GM18907 (cell line): ENCODE measurements at regions not wholly inside any gene's neighbourhood (a gene's known extent, or its start where the extent isn't known, plus 50 kb on each side); places are given as distances from the start of the nearest gene placed in this dataset.

Experiments used
- ATAC-seq: cut with Tn5 transposase; IDR thresholded peaks from one replicate; pipeline ENCODE4 v1.9.1; 2021; ENCODE audit warnings: mild to moderate bottlenecking, moderate library complexity; ENCODE audit not compliant: unreplicated experiment

DNA sequence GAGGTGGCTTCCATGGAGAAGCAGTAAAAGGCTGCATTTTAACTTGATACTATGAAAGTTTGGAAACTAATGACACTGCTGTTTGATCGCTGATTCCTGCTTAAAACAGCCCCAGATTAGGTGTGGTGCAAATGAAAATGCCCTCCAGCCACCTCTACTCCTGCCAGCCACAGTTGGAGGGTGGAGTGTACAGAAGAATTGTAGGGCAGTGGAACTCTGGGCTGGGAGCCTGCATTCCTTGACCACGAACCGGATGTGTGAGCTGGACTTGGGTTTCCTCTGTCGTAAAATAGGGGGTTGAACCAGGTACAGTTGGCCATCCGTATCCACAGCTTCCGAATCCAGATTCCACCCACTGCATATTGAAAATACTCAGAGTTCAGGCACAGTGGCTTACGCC is 84.6 kb upstream of the RFX8 start:
- ATAC-seq = no peak

DNA sequence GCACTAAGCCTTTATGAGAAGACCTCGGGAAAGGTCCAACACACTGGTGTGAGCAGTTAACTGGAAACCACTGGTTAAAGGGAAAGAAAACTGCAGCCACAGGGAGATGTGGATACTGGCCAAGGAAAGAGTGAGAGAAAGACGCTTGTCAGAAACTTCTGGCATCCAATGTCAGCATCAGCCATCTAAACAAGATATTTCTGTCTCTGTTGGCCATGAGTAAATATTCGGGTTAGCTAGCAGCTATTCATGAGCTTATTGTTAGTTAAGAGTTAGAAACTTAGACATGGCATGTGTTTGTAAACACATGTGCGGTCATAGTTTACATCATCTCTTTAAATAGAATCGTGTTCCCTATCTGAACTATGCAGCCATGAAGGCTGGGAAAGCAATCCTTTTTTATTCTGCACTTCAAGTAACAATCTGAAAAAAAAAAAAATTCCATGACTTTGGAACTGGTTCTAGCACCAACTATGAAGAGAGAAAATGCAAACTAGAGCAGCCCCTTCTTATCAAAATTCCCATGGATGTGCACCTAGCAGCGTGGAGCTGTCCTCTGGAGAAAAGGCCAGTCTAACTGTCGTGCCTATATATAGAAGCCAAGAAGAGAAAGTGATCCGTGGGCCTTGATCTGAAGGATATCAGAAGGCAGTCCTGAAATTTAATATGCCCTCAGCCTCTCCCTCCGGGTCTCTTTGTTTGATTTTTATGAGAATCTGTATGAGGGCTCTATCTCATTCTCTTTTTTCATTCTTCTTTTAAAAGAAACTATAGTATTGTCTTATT is 84.0 kb upstream of the RFX8 start:
- ATAC-seq = no peak

DNA sequence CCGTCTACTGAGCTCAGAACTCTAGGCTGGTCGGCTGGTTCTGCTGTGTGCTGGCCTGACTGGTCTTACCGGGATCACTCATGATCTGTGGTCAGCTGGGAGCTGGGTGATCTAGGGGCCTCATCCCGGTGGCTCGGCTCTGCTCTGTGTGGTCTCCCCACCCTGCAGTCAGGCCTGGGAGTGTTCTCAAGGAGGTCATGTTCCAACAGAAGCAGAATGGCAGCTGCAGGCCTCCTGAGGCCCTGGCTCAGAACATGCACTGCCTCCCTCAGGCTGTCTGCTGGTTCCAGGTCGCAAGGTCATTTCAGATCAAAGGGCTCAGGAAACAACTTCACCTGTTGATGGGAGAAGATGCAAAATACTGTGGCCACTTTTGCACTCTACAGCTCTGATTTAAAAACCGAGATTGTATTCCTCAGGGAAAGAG is 81.1 kb upstream of the RFX8 start:
- no peak for ATAC-seq

DNA sequence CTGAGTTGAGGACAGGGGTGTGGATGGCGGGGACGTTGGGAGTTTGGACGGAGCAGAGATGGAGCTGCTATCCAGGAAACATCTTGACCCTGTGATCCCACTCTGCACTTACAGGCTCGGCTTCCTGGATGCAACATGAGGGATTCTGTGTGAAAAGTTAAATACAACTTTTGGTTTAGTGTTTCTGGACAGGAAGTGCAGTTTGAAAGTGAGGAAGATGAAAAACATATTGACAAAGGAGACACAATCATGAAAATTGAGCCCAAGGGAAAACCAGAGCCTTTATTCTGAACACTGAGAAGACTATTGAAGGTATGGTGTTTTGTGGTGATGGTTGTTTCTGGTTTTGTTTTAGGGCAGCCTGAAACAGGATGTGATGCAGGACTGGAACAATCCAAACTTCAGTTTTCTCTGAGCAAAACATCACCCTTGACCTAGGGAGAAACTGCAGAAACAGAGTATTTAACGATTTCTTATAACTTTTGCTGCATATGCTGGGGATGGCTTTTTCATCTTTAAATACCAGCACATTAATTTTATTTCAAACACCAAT is 76.5 kb upstream of the RFX8 start:
- no peak for ATAC-seq

DNA sequence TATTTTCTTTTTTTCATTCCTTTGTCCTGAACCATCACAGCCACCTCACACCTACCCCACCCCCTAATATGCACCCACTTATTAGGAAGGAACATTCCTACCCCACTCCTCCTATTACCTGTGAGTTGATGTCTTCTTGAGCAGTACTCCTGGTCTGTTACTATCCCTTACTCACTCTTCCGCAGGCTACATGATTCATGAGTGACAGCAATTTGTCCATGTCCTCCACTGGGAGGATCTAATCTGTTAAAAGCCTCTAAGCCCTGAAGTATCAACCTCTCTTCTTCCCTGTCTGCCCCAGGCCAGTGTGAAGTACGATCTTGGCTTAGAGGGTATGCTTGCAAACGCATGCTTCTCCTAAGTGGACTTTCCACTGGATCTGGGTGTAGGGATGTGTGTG is 75.6 kb upstream of the RFX8 start:
- no peak for ATAC-seq

DNA sequence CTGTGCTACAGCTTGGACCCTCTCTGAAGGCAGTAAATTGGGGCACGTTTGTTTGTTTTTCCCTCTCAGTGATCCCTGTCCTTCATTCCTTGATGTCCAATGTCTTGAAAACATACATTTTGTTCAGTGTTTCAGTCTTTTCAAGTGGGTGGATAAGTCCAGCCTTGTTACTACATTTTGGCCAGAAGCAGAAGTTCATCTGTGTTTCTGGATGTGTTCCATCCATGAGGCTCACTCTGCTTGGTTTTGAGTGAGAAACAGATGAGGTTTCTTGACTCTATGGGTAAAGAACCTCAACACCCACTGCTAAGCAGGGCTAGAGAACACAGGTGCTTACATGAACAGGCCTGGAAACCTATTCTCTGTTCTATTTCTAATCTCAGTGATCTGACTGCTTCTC is 74.5 kb upstream of the RFX8 start:
- ATAC-seq = no peak

DNA sequence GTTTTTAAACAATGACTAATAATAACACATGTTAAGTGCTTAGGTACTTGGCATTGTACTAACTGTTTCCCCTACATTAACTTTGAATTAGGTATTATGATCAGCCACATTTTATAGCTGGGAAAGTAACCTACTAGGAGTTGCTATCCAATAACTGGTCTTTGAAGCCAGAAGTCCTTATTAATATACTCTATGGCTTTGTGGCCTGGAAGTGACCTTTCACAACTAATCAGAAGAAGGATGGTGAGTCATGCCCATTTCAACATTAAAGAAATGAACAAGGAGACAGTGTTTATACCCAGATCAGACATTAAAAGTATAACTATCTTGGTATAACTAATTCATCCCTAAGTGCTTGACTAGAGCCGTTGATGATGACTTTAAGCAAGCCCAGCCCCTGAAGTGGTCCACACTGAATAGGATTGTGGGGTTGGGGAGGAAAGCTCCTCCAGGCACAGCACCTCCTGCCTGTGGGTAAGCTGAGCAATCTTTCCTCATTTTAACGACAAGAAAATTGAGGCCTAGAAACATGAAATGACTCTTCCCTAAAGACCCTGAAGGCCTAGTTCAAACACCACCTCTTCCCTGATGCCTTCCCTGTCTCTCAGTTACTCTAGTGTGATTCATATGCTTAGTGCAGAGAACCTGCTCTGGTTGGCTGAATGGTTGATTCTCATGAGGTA is 71.6 kb upstream of the RFX8 start:
- ATAC-seq = no peak

DNA sequence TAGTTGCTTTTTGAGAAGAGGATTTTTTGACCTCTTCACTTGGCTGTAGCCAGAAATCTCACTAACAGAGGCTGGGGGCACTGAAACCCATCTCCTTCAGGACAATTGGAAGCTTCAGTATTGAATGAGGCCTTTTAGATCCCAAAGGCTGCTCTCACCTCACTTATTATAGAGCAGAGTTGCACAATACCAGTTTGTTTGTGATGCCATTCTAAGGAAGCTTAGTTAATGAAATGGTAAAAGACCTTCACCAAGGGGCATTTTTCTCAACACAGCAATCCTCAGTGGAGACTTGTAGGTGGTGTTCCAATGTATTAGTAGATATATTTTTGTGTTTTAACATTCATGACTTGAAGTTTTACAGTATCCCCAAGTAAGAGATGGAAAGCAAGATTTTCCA is 71.0 kb upstream of the RFX8 start:
- ATAC-seq = no peak

DNA sequence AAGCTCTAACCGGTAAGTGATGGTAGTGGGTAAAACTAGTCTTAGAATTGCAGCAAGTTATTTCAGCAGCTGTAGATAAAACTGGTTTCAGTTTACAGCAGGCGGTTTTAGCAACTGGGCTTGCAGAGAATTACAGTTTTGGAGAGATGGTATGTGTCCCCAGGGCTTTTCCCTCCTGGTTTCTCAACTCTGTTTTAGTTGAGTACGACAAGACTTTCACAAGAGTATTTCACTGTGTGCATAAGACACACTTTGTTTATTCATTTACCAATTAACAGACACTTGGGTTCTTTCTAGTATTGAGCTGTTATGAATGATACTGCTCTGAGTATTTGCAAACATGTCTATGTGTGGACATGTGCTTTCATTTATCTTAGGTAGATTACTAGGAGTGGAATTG is 65.6 kb upstream of the RFX8 start:
- ATAC-seq = no peak

DNA sequence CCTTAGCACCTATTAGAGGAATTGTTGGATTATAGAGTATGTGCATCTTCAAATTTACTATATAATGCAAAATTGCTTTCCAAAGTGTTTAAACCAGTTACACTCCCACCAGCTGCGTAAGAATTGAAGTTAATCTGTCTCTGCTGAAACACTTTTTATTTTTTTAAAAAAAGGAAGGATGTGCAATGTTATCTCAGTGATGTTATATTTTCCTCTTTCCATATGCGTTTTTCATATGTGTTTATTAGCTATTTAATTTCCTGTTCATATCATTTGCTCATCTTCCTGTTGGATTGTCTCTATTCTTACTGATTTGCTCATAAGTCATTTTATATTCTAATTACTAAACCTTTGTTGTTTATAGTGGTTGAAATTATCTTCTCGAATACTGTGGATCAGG is 63.2 kb upstream of the RFX8 start:
- ATAC-seq = no peak

DNA sequence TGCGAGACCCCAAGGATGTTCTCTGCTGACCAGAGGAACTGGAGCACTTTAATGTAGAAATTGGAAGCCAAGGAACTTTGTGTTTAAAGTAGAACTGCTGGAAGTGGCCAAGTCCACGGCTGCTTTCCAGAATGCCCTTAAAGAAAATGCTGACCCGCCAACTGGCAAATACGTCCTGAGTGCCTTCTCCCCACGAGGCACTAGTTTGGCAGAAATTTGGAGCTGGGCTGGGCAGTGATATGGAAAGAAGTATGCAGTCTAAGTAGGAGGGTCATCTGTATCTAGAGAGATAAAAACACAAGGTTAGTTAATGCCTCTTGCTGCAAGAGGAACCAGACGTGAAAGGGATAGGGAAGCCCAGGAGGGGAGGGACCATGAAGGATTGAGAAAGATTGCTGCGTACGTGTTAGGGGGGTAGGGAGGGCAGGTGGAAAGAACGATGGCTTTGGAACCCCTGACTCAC is 59.3 kb upstream of the RFX8 start:
- ATAC-seq = no peak

DNA sequence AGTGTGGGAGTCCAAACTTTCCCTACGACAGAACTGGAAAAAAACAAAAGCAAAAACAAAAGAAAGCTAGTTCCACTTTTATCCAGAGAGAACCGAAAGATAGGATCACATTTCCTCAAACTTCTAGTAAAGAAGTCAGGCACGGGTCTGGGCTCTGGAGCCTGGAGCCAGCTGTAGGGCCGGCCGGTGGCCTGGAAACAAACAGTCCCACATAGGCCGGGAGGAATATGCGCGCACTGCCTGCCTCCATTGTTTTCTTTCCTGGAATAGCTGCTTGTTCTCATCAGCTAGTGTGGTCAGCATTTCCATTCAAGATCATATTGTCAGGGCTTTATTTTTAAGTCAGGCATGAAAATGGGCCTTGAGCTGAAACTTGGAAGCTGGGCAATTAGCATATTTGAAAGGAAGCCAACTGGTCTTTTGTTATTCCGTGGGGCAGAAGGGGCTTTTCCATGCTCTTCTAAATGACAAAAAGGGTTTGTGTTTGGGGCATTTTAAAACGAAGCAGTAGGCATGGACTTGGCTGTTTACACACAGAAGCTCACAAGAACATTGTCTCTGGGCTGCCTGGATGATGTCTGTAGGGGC is 58.7 kb upstream of the RFX8 start:
- no peak for ATAC-seq

DNA sequence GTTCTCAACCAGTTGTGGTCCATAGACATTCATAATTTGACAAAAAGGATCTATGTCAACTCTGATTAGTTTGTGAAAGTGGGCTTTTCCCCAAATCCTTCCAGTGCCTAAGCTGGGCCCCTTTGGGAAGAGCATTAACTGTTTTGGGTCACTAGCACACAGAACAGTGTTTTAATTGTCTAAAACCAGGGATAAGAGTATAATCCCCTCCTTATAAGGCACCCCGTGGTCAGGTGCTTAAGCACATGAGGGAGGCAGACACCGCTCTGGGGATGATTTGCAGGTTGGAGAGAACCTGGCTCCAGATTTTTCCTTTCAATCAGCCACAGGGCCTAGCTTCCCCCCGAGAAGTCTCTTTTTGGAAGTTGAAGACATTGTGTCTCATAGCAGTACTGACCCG is 53.6 kb upstream of the RFX8 start:
- no peak for ATAC-seq

DNA sequence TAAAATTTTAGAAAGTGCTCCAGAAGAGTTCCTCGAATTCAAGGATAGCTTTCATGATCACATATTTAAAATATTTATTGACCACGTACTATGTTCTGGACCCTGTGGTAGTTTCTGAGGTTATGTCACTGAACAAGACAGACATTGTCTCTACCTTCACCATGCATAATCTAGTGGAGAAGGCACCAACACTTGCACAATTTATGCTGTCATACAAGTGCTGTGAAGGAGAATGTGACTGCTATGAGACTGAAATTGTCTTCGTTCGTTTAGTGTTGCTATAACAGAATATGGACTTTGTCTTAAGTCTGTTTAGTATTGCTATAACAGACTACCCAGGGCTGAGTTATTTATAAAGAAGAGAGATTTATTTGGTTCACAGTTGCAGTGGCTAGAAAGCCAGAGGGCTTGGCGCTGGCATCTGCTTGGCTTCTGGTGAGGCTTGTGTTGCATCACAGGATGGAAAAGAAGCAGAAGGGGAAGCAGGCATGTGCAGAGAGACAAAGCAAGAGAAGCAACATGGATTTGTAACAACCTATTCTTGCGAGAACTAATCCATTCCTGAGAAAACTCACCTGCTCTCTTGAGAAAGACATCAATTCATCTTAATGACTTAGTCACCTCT is 50.0 kb upstream of the RFX8 start:
- no peak for ATAC-seq
